ENCODE measurements at regions not wholly inside any gene's neighbourhood (a gene's known extent, or its start where the extent isn't known, plus 50 kb on each side); places are given as distances from the start of the nearest gene placed in this dataset.

DNA sequence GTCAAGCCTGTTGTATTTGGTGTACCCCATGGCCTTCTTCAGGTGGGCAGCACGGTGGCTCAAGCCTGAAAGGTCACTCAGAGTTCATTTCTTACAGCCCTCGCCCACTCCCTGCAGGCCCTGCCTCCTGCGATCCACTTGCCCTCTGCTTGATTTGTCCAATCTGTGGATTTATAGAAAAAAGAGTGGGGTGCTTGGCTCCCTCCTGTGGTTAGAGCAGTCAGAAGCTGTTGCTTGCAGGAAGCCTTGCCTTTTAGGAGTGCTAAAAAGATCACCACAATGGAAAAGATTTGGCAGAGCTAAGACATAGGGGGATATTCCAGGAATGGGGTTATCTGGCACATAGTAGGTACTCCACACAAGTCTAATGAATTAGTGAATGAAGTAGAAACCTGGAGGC lies 108.0 kb upstream of the TRABD2B start:
- TF ChIP-seq, protein P1, sequence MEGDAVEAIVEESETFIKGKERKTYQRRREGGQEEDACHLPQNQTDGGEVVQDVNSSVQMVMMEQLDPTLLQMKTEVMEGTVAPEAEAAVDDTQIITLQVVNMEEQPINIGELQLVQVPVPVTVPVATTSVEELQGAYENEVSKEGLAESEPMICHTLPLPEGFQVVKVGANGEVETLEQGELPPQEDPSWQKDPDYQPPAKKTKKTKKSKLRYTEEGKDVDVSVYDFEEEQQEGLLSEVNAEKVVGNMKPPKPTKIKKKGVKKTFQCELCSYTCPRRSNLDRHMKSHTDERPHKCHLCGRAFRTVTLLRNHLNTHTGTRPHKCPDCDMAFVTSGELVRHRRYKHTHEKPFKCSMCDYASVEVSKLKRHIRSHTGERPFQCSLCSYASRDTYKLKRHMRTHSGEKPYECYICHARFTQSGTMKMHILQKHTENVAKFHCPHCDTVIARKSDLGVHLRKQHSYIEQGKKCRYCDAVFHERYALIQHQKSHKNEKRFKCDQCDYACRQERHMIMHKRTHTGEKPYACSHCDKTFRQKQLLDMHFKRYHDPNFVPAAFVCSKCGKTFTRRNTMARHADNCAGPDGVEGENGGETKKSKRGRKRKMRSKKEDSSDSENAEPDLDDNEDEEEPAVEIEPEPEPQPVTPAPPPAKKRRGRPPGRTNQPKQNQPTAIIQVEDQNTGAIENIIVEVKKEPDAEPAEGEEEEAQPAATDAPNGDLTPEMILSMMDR (IDR thresholded peaks at IDR 0.05 in 2 of 3, conservative IDR thresholded peaks at IDR 0.05 in 1 of 3; ENCODE audit: insufficient read depth in 2 of 3, low read depth in 1 of 3, low read length in 3 of 3): peak in 1 of 3 experiments; percentile 26; a peak in 1 of 6 replicates
- TF ChIP-seq JUND (IDR thresholded peaks at IDR 0.05; ENCODE audit: borderline replicate concordance, low read depth, low read length) (no peak), JUND (tag; IDR thresholded peaks at IDR 0.05; ENCODE audit: borderline replicate concordance, low read depth, low read length) (no peak), HDAC1 (IDR thresholded peaks at IDR 0.05) (no peak), BRD4 (IDR thresholded peaks at IDR 0.05) (no peak), HCFC1 (IDR thresholded peaks at IDR 0.05; ENCODE audit: low read depth, low read length) (no peak), MBD2 (IDR thresholded peaks at IDR 0.05; ENCODE audit: borderline replicate concordance, low read depth) (no peak)

Data from K562 (cell line).